SK-N-SH (cell line): ENCODE measurements at regions not wholly inside any gene's neighbourhood (a gene's known extent, or its start where the extent isn't known, plus 50 kb on each side); places are given as distances from the start of the nearest gene placed in this dataset.

Source experiments
- CTCF ChIA-PET: fragments of 300-600, 350-600 bp; formaldehyde crosslinking; extraction: SDS; loops from one replicate; lab custom pipeline; 2021; lab: Yijun Ruan, JAX
- POLR2A ChIA-PET: fragments of 350-600 bp; sonication (Branson Sonifier 250); formaldehyde crosslinking; extraction: SDS; loops from one replicate; lab custom pipeline; 2020; ENCODE audit warnings: antibody characterized with exemption, inconsistent platforms; lab: Yijun Ruan, JAX
- DNase-seq: peaks from one replicate; pipeline ENCODE4 v3.0.0; 2012
- H2AFZ ChIP-seq: fragments of 200-600 bp; sonication (generic); 2 replicates; pipeline ENCODE4 v1.8.1; 2016; ENCODE audit warnings: antibody characterized with exemption, mild to moderate bottlenecking, low read depth
- H3F3A ChIP-seq: fragments of 200-600 bp; sonication (generic); replicated peaks from 2 replicates; pipeline ENCODE3; 2016; ENCODE audit warnings: antibody characterized with exemption, mild to moderate bottlenecking; ENCODE audit not compliant: insufficient read depth
- H3K27ac ChIP-seq, 2 experiments: fragments of 200-500 bp in 1 of 2; fragments of 200-600 bp in 1 of 2; sonication (Bioruptor generic) in 1 of 2; sonication (generic), shearing (Covaris generic) in 1 of 2; 2 replicates each; pipeline versions ENCODE4 v1.5.1 to v1.6.1; 2014 to 2016; ENCODE audit warnings: low read depth in 2 of 2, inconsistent platforms in 1 of 2, low read length in 1 of 2, mild to moderate bottlenecking in 1 of 2, mixed read lengths in 1 of 2
- H3K27me3 ChIP-seq: fragments of 200-600 bp; sonication (generic), shearing (Covaris generic); 2 replicates; pipeline ENCODE4 v1.6.1; 2016; ENCODE audit warnings: mixed run types; ENCODE audit not compliant: insufficient read depth
- H3K36me3 ChIP-seq, 2 experiments: fragments of 200-500 bp in 1 of 2; fragments of 200-600 bp in 1 of 2; sonication (Bioruptor generic) in 1 of 2; sonication (generic) in 1 of 2; replicated peaks in 1 of 2; 2 replicates each; pipeline versions ENCODE3 to v1.5.1; 2014 to 2016; ENCODE audit warnings: low read length in 1 of 2, mild to moderate bottlenecking in 1 of 2; ENCODE audit not compliant: insufficient read depth in 2 of 2, control insufficient read depth in 1 of 2
- H3K4me1 ChIP-seq, 2 experiments: fragments of 200-500 bp in 1 of 2; fragments of 200-600 bp in 1 of 2; sonication (Bioruptor generic) in 1 of 2; sonication (generic), shearing (Covaris generic) in 1 of 2; 2 replicates each; pipeline versions ENCODE4 v1.5.1 to v1.6.1; 2014 to 2016; ENCODE audit warnings: low read depth in 1 of 2, low read length in 1 of 2, mixed run types in 1 of 2; ENCODE audit not compliant: insufficient read depth in 2 of 2, control insufficient read depth in 1 of 2
- H3K4me2 ChIP-seq: fragments of 200-600 bp; sonication (generic), shearing (Covaris generic); 2 replicates; pipeline ENCODE4 v1.6.1; 2017; ENCODE audit warnings: mixed run types
- H3K4me3 ChIP-seq, 2 experiments: fragments of 200-500 bp in 1 of 2; fragments of 200-600 bp in 1 of 2; sonication (Bioruptor generic) in 1 of 2; sonication (generic), shearing (Covaris generic) in 1 of 2; 2 replicates each; pipeline versions ENCODE4 v1.5.1 to v1.8.1; 2014 to 2016; ENCODE audit warnings: low read depth in 2 of 2, inconsistent platforms in 1 of 2, low read length in 1 of 2, mild to moderate bottlenecking in 1 of 2, mixed read lengths in 1 of 2, moderate library complexity in 1 of 2
- H3K79me2 ChIP-seq: fragments of 200-600 bp; sonication (generic); 2 replicates; pipeline ENCODE4 v1.8.1; 2017; ENCODE audit warnings: mild to moderate bottlenecking; ENCODE audit not compliant: insufficient read depth
- H3K9ac ChIP-seq: fragments of 200-600 bp; sonication (generic); 2 replicates; pipeline ENCODE4 v1.6.1; 2017; ENCODE audit warnings: mixed run types
- H3K9me2 ChIP-seq: fragments of 200-600 bp; sonication (generic); 2 replicates; pipeline ENCODE4 v1.6.1; 2017; ENCODE audit warnings: mixed run types
- H3K9me3 ChIP-seq: fragments of 200-600 bp; sonication (generic); 2 replicates; pipeline ENCODE4 v1.6.1; 2017; ENCODE audit warnings: mixed run types, mild to moderate bottlenecking, moderate library complexity
- H4K20me1 ChIP-seq: fragments of 200-600 bp; sonication (generic); 2 replicates; pipeline ENCODE4 v1.6.1; 2017; ENCODE audit warnings: mild to moderate bottlenecking, mixed run types; ENCODE audit not compliant: insufficient read depth
- ELF1 ChIP-seq: IDR thresholded peaks from 2 replicates; pipeline ENCODE4 v1.4.0; 2012
- EP300 ChIP-seq, 2 experiments: IDR thresholded peaks; 2 replicates each; pipeline versions ENCODE4 v1.4.0 to v1.6.1; 2012; ENCODE audit warnings: borderline replicate concordance in 1 of 2, low read depth in 1 of 2, low read length in 1 of 2
- FOSL2 ChIP-seq: IDR thresholded peaks from 2 replicates; pipeline ENCODE4 v1.4.0; 2012; ENCODE audit warnings: low read depth, mild to moderate bottlenecking, moderate library complexity, borderline replicate concordance
- MEF2A ChIP-seq: IDR thresholded peaks from 2 replicates; pipeline ENCODE4 v1.4.0; 2012; ENCODE audit warnings: low read depth, borderline replicate concordance
- TCF12 ChIP-seq: IDR thresholded peaks from 2 replicates; pipeline ENCODE4 v1.4.0; 2012
- TEAD4 ChIP-seq: IDR thresholded peaks from 2 replicates; pipeline ENCODE4 v1.4.0; 2012; ENCODE audit warnings: mild to moderate bottlenecking, borderline replicate concordance; ENCODE audit not compliant: insufficient read depth
- WGBS: methylation state at CpG from one replicate; pipeline ENCODE4 v1.1.6; 2017; ENCODE audit warnings: low lambda C conversion rate; 5-methylcytosine and 5-hydroxymethylcytosine counted together
- TF ChIP-seq, protein P1 (sequence below): IDR thresholded peaks from 2 replicates; pipeline ENCODE4 v1.6.1; 2012; ENCODE audit warnings: mild to moderate bottlenecking, low read depth, low read length, moderate library complexity
- TF ChIP-seq, protein P2 (sequence below): IDR thresholded peaks from 2 replicates; pipeline ENCODE4 v1.4.0; 2012; ENCODE audit warnings: low read depth, borderline replicate concordance

DNA sequence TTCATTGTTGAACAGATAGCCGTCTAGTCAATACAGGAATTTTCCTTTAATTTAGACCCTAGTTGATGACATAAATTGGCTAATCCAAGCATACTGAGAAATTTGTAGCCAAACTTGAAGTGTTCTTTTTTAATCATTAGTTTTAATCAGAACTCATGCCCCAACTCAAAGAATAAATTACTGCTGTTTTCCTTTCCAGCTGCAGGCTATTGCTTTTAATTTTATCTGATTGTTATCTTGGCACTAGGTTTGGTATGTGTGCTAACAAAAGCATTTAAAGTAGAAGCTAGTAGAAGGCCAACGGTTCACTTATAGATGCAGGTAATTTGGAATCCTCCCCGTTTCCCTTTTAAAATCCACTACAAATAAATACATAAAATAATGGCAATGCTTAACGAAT is 188.5 kb downstream of the CD109 start:
- no peak overlapping the region for H3K4me2 ChIP-seq
- no peak overlapping the region for H3K9ac ChIP-seq
- H3K36me3 ChIP-seq: no peaks in the 10 kb centered on the region
- H3K27ac ChIP-seq: no peak overlapping the region
- H3K4me3 ChIP-seq: no peak overlapping the region
- no peak overlapping the region for H2AFZ ChIP-seq
- no peaks in the 10 kb centered on the region for H4K20me1 ChIP-seq
- no peak for DNase-seq
- no peaks in the 10 kb centered on the region for H3K9me3 ChIP-seq
- H3K27me3 ChIP-seq: no peaks in the 10 kb centered on the region
- no peaks in the 10 kb centered on the region for H3F3A ChIP-seq
- H3K4me1 ChIP-seq: no peaks in the 10 kb centered on the region
- ChIA-PET POLR2A (no interaction called here), CTCF (no interaction called here)
- 23% methylated on average over 4 of the region's 4 CpGs for WGBS
- no peaks in the 10 kb centered on the region for H3K79me2 ChIP-seq
- no peaks in the 10 kb centered on the region for H3K9me2 ChIP-seq
- TF ChIP-seq MEF2A (no peak), ELF1 (no peak), TEAD4 (no peak), EP300 (IDR thresholded peaks at IDR 0.05; ENCODE audit: borderline replicate concordance in 1 of 2, low read depth in 1 of 2, low read length in 1 of 2) (no peak), FOSL2 (no peak)
- TF ChIP-seq, protein P1, sequence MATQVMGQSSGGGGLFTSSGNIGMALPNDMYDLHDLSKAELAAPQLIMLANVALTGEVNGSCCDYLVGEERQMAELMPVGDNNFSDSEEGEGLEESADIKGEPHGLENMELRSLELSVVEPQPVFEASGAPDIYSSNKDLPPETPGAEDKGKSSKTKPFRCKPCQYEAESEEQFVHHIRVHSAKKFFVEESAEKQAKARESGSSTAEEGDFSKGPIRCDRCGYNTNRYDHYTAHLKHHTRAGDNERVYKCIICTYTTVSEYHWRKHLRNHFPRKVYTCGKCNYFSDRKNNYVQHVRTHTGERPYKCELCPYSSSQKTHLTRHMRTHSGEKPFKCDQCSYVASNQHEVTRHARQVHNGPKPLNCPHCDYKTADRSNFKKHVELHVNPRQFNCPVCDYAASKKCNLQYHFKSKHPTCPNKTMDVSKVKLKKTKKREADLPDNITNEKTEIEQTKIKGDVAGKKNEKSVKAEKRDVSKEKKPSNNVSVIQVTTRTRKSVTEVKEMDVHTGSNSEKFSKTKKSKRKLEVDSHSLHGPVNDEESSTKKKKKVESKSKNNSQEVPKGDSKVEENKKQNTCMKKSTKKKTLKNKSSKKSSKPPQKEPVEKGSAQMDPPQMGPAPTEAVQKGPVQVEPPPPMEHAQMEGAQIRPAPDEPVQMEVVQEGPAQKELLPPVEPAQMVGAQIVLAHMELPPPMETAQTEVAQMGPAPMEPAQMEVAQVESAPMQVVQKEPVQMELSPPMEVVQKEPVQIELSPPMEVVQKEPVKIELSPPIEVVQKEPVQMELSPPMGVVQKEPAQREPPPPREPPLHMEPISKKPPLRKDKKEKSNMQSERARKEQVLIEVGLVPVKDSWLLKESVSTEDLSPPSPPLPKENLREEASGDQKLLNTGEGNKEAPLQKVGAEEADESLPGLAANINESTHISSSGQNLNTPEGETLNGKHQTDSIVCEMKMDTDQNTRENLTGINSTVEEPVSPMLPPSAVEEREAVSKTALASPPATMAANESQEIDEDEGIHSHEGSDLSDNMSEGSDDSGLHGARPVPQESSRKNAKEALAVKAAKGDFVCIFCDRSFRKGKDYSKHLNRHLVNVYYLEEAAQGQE: no peak
- TF ChIP-seq, all 33 proteins: peak for 0

DNA sequence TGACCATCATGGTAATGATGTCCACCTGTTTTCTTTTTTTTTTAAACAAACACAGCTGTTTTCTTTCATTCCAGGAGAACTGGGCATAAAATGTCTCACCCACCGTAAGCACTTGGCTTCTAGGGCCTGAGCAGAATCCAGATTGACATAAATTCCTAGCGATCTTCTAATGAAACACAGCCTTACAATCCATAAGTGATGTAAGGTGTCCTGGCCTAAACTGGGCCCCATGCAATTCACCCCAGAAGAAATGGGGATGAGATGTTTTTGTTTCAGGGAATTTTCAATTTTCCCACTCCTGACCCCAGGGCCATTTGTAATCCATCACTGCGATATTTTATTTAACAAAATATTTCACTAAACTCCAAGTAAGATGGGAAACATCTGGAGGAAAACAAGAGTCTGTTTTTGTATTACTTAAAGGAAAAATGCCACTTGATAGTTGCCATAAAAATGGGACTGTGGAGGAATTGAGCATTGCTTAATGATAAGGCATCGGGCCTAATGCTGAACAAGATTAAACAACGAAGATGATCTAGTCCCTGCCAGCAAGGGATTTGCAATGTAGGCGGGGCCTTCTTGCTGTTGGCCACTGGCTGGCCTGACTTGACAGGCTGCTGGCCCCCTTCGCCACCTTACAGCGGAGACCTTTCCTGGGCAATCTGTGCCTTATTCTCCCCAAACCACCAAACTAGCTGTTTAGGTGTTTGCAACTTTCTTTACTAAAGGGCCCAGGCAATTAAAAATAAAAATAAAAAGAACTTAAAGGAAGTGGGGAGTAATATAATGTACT is 183.7 kb downstream of the CD109 start:
- H3K4me2 ChIP-seq: no peak overlapping the region
- no peaks in the 10 kb centered on the region for H3K36me3 ChIP-seq
- no peak overlapping the region for H3K9ac ChIP-seq
- DNase-seq: no peak
- H3F3A ChIP-seq: no peaks in the 10 kb centered on the region
- WGBS: 25% methylated on average over 8 of the region's 8 CpGs
- H3K4me3 ChIP-seq: no peak overlapping the region
- H3K27me3 ChIP-seq: no peaks in the 10 kb centered on the region
- H3K79me2 ChIP-seq: no peaks in the 10 kb centered on the region
- no peaks in the 10 kb centered on the region for H3K9me2 ChIP-seq
- POLR2A ChIA-PET: no interaction called here
- no peak overlapping the region for H3K27ac ChIP-seq
- H2AFZ ChIP-seq: no peak overlapping the region
- H4K20me1 ChIP-seq: no peaks in the 10 kb centered on the region
- no peaks in the 10 kb centered on the region for H3K9me3 ChIP-seq
- TF ChIP-seq, protein P2, sequence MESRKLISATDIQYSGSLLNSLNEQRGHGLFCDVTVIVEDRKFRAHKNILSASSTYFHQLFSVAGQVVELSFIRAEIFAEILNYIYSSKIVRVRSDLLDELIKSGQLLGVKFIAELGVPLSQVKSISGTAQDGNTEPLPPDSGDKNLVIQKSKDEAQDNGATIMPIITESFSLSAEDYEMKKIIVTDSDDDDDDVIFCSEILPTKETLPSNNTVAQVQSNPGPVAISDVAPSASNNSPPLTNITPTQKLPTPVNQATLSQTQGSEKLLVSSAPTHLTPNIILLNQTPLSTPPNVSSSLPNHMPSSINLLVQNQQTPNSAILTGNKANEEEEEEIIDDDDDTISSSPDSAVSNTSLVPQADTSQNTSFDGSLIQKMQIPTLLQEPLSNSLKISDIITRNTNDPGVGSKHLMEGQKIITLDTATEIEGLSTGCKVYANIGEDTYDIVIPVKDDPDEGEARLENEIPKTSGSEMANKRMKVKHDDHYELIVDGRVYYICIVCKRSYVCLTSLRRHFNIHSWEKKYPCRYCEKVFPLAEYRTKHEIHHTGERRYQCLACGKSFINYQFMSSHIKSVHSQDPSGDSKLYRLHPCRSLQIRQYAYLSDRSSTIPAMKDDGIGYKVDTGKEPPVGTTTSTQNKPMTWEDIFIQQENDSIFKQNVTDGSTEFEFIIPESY: no peak
- TF ChIP-seq TCF12: peak; percentile 23; the same call in 1 of the 2 replicates
- no peaks in the 10 kb centered on the region for H3K4me1 ChIP-seq
- CTCF ChIA-PET: no interaction called here
